GM13977 (cell line): ENCODE measurements at regions not wholly inside any gene's neighbourhood (a gene's known extent, or its start where the extent isn't known, plus 50 kb on each side); places are given as distances from the start of the nearest gene placed in this dataset.
A peak's percentile ranks its signal among the peaks of the same experiment; 100 is the strongest.

Experiments used
- DNase-seq: peaks from one replicate; pipeline ENCODE4 v3.0.0; 2012; ENCODE audit warnings: low spot score
- in situ Hi-C: fragments of 300-500 bp; cut with MboI; formaldehyde crosslinking; loops from one replicate; pipeline ENCODE4 v1.12.0; 2022; ENCODE audit warnings: low sequenced_read_pairs, low pct_unique_long_range_greater_than_20kb, mixed read lengths, inconsistent platforms; ENCODE audit not compliant: unreplicated experiment
- TF ChIP-seq, protein P1 (sequence below): IDR thresholded peaks from 2 replicates; pipeline ENCODE4 v1.5.1; 2012; ENCODE audit warnings: mild to moderate bottlenecking, control low read depth; ENCODE audit not compliant: insufficient read depth; ENCODE audit errors: extremely low read depth, missing control alignments

DNA sequence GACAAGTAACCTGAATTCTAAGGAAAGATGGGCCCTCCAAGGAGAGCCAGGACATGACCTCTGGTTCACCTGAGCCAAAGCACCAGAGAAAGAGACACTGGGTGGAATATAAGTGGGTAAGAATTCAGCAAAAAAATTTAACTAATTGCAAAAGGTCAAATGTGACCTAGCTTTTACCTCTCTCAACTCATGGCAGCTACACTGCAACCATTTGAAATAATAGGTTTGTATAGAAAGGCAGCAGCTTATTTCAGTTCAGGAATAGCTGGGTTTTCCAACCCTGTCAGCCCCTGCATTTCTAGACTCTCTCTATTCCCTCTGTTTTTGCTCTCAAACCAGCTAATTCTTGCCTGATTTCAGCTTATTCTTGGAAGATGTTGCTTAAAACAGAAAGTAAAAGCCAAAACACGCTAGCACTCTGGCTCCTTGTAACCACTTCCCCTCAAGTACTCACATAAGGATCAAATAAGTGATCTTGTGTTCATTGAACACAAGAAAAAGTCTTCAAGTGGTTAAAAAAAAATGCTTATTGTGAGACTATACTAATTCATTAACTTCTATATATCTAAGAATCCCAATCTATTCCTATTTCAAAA, 101.1 kb upstream of the NR4A3 start:
- peak; percentile 25 for DNase-seq
- in situ Hi-C loops, result no loop called here
- TF ChIP-seq, protein P1, sequence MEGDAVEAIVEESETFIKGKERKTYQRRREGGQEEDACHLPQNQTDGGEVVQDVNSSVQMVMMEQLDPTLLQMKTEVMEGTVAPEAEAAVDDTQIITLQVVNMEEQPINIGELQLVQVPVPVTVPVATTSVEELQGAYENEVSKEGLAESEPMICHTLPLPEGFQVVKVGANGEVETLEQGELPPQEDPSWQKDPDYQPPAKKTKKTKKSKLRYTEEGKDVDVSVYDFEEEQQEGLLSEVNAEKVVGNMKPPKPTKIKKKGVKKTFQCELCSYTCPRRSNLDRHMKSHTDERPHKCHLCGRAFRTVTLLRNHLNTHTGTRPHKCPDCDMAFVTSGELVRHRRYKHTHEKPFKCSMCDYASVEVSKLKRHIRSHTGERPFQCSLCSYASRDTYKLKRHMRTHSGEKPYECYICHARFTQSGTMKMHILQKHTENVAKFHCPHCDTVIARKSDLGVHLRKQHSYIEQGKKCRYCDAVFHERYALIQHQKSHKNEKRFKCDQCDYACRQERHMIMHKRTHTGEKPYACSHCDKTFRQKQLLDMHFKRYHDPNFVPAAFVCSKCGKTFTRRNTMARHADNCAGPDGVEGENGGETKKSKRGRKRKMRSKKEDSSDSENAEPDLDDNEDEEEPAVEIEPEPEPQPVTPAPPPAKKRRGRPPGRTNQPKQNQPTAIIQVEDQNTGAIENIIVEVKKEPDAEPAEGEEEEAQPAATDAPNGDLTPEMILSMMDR, result no peak

DNA sequence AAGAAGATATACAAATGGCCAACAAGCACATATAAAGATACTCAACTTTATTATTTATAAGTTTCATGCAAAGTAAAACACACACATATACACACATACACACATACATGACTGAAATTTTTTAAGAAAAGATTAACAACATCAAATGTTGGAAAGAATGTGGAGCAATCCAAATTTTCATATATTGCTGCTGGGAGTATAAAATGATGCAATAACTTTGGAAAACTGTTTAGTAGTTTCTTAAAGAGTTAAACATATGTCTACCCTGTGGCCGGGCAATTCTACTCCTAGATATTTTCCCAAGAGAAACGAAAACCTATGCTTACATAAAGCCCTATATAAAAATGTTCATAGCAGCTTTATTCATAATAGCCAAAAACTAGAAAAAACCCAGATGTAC, 99.8 kb upstream of the NR4A3 start:
- TF ChIP-seq, protein P1, result no peak
- in situ Hi-C loops, result no loop called here
- no peak for DNase-seq

DNA sequence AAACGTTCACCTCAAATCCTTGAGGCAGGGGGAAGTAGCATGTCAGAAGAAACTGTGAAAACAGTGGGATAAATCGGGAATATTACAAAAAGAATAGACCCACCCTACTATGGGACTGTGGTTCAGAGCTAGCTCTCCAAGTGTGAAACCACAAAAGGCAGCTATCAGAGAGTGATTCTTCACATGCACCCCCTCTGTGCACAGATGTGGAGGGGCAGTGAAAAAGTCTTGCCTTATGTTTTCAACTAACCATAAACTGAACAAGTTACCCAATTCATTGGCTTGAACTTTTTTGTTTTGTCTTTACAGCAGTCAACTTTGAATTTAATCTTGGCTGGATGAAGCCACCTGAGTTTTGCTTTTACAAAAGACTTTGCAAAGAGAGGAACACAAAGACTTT, 98.8 kb upstream of the NR4A3 start:
- TF ChIP-seq, protein P1, result no peak
- in situ Hi-C loops, result no loop called here
- DNase-seq, result no peak

DNA sequence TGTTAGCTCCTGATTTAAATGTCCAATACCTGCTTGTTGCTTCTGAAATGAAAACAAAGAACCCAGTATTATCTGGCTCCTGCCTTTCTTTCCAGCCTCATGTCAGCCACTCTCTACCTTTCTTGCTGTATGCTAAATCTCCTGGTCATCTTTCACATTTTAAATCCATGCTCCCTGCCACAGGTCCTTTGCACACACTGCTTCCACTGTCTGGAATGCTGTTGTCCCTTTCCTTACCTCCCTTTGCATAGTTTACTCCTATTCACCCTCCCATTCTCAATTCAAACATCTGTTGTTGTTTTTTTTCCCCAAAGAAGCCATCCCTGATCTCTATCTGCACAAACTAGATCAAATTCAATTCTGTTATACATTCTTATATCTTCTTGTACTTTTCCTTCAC, 97.0 kb upstream of the NR4A3 start:
- TF ChIP-seq, protein P1, result no peak
- DNase-seq, result no peak
- in situ Hi-C loops, result no loop called here

DNA sequence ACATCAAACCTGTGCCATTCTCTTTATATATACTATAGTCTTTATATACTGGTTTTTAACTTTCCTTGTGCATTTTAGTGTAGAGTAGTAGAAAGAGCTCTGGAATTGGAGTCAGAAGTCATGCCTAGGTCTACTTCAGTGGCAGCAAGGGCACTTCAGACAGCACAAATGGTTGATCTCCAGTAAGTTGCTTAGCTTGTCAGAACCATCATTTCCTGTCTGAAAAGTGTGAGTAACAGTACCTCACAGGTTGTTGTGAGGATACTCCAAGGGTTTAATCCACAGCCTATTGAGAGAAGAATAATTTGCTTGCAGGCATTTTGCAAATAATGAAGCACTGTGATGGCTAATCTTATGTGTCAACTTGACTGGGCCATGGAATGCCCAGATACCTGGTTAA, 95.8 kb upstream of the NR4A3 start:
- in situ Hi-C loops, result no loop called here
- DNase-seq, result no peak
- TF ChIP-seq, protein P1, result no peak

DNA sequence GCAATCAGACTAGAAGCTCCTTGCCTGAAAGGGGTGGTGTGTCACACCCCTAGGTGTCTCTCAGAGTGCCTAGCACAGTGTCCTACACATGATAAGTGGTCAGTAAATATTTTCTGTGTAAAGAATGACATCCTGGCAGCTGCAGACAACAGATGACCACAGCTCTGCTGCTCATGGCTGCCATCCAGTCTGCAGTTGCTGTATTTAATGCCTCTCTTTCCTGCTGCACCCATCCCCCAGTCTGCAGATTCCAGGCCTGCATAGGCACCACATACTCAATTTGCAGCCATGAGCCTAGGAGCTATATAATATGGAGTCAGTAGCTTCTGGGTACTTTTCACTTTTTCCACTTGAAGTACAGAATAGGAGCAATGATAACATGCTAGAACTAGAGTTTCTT, 94.9 kb upstream of the NR4A3 start:
- DNase-seq, result no peak
- TF ChIP-seq, protein P1, result no peak
- in situ Hi-C loops, result no loop called here

DNA sequence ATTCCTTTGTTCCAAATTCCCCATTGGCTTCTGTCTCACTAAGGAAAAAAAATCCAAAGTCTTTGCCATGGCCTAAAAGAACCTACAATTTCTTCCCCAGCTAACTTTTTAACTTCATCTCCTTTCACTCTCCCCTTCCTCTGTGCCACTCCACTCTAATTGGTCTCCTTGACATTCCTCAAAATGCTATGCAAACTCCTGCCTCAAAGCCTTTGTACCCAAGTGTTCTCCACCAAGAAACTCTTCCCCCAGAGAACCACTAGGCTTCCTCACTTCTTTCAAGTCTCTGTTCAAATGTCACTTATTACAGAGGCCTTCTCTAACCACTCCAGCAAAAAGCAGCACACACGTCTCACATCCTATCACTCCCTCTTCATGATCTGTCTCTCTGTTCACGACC, 91.6 kb upstream of the NR4A3 start:
- in situ Hi-C loops, result no loop called here
- TF ChIP-seq, protein P1, result no peak
- no peak for DNase-seq
